Stimulated activated CD8-positive, alpha-beta memory T cell treated with anti-CD3 and anti-CD28 coated beads, Interleukin-4, amount 100 ng/mL, for 48 hours (primary cell): ENCODE measurements at regions not wholly inside any gene's neighbourhood (a gene's known extent, or its start where the extent isn't known, plus 50 kb on each side); places are given as distances from the start of the nearest gene placed in this dataset.
"Not testable (repeated sequence)": the region's sequence is repeated elsewhere in the genome, so short reads cannot be mapped to it uniquely, and the experiment has no call there.

Source experiments
- DNase-seq: peaks from one replicate; pipeline ENCODE4 v3.0.0-alpha.2; 2020

DNA sequence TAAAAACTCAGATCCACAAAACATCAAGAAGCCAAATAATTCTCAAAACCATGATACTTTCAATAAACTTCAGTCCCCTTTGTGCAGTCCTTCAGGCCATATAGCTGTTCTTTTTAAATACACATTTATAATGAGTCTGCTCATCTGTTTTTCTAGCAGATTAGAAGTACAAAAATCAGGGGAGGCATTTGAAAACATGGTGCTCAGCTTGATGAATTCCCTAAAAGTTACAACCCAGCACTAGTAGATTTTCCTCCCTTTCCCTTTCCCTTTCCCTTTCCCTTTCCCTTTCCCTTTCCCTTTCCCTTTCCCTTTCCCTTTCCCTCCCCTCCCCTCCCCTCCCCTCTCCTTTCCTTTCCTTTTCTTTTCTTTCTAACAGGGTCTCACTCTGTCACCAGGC lies 884.6 kb upstream of the AMELY start:
- no peak for DNase-seq

GRCh38 chrY:7794441-7794840 lies 882.9 kb upstream of the AMELY start:
- DNase-seq = no peak

DNA sequence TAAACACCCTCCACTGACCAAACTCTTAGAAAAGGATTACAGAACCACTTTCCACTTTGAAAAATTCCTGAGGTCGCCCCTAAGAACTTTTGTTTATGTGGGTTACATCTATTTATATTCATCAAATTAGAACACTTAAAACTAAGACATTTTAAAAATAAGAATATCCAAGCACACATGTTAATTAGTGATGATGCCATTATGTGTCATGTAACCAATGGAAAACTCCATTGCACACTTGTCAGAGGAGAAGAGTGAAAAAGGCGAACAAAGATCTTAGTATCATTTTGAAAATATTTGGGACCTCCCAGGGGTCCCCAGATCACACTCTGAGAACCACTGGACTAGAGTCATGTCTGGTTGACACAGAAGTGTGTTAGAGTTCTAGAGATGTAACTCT lies 882.4 kb upstream of the AMELY start:
- no peak for DNase-seq

- no peak for DNase-seq
Observed at GRCh38 chrY:7792431-7792830, 880.9 kb upstream of the AMELY start.

GRCh38 chrY:7781501-7781900 lies 869.9 kb upstream of the AMELY start:
- no peak for DNase-seq

DNA sequence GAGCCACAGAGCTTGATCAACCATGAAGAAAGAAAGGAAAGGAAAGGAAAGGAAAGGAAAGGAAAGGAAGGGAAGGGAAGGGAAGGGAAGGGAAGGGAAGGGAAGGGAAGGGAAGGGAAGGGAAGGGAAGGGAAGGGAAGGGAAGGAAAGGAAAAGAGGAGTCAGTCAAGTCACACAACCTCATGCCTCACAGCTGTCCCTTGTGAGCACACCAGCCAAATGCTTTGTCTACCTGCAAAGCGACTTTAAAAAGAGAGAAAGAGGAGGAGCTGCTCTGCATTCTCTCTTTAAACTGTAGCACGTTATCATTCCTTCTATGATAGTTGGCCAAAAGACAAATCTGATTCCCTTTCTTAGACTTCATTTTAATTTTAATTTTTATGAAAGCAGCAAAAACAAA lies 863.9 kb upstream of the AMELY start:
- not testable (repeated sequence) for DNase-seq

- no peak for DNase-seq
Observed at GRCh38 chrY:7771771-7772170, 860.2 kb upstream of the AMELY start.

DNA sequence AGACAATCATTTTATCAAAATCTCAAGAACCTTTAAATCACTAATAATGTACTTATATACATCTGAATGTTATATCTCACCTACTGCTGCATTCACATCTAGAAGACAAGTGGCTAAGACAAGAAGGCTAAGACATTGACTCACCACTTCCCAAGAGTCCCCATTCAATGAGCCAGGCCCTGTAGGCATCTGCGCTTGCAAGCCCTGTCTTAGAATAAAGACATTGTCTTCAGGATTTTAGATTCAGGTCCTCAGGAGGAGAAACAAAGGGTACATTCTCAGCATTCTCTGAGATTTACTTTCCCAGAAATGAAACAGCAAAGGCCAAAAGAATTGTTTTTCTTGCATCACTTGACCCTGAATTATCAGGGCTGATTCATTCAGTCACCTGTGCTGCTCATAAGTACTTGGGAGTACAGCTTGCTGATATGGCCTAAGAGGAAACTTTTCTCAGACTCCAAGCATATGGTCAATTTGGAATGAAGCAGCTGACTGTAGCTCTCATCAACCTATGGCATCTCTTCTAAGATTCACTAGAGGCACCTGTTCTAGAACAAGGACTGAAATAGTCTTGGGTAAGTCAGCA lies 858.3 kb upstream of the AMELY start:
- DNase-seq = no peak

- DNase-seq = no peak
Observed at GRCh38 chrY:7768901-7769300, 857.3 kb upstream of the AMELY start.

DNA sequence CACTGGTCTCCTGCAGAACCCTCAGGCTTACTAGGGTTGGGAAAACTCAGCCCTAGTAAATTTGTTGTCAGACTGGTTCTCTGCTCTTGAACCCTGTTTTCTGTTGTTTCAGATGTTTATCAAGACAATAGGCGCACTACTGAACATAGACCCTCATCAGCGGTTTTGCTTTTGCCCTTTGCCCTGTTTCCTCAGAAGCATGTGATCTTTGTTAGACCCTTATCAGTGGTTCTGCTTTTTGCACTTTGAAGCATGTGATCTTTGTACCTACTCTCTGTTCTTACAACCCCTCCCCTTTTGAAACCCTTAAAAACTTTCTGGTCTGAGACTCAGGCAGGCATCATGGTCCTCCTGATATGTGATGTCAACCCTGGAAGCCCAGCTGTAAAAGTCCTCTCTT lies 842.2 kb upstream of the AMELY start:
- DNase-seq = no peak

GRCh38 chrY:7746781-7747180 lies 835.2 kb upstream of the AMELY start:
- DNase-seq = no peak

DNA sequence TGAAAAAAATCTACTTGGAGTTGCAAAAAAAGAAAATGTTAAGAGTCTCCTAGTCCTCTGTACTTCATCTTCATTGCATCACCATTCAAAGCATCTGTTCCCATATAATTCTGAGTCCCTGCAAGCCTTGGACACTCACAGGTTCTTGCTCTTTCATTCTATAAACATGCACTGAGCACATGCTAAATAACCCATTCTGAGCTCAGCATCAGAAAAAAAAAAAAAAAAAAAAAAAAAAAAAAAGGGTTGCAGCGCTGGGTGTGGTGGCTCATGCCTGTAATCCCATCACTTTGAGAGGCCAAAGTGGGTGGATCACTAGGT lies 834.0 kb upstream of the AMELY start:
- no peak for DNase-seq

DNA sequence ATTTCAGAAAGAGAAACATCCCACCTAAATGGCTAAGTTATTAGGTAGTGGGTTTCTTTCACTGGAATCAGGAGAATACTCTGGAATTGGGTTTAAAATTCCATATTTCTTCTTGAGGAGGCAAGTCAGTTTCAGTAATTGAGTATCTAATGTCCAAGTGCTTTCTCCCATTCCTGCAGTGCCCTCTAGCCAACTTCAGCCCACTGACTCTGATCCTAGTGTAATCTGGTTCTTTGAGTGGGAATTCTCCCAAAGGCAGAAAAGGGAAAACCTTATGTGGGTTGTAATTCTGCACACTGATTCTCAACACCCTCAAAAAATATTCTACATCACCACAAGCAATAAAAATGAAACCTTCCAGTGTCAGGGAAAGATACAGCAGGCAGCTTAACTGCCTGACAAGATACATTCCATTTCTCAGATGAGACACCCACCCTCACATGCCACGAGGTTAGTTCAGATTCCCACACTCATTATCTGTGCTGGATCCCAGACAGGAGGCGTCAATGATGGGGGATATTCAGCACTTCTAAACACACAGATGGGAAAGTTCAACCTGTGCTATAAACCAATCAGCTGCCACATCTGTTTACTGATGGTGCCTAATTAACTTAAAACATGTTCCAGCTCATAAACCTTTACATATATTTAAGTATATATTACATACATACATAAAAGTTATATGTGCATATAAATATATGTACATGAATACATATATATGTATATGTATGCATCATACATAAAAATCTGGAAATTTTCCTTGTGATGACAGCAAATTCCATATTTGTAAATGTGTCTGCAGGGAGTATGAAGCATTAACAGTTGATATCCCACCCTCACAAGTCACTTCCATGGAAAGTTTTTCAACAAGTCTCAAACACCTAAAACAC lies 833.4 kb upstream of the AMELY start:
- DNase-seq = no peak

GRCh38 chrY:7736847-7737365 lies 825.4 kb upstream of the AMELY start:
- DNase-seq = no peak

DNA sequence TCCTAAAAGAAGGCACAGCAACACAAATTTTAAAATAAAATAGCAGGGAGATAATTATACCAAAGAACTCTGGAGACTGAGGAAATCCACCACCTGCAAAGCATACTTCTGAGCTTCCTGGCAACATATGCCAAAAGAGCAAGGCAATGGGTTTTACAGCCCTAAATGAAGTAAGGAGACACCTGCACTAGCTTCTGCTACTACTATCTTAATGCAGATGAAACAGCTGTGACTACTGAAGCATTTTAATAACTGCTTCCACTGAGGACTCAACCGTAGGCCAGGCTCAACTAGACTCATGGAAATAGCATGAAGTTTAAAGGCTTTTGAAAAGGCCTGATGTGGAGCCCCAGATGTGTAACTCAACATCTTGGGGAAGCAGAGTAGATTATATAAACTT lies 820.1 kb upstream of the AMELY start:
- no peak for DNase-seq

- DNase-seq = no peak
Observed at GRCh38 chrY:7730664-7731063, 819.1 kb upstream of the AMELY start.

DNA sequence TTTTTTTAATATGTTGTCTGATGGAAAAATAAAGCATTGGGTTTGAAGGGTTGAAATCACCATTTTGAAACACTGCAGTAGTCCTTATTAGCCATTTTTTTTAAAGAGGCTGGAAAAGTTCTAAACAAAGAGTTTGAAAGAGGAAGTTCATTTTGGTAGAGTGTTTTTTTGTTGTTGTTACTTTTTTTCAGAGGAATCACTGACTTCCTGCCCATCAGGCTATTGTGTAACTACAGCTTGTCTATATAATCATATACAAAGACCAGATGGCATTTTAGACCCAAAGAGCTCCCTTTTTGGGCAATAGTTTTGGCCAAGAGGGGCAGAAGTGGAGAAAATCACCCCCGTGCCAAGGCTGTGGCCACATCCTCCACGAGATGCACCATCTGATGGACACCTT lies 818.5 kb upstream of the AMELY start:
- DNase-seq = no peak

- peak; percentile 25 for DNase-seq
Observed at GRCh38 chrY:7729318-7730011, 817.9 kb upstream of the AMELY start.

- DNase-seq = peak; percentile 30
Observed at GRCh38 chrY:7728935-7729317, 817.4 kb upstream of the AMELY start.

DNA sequence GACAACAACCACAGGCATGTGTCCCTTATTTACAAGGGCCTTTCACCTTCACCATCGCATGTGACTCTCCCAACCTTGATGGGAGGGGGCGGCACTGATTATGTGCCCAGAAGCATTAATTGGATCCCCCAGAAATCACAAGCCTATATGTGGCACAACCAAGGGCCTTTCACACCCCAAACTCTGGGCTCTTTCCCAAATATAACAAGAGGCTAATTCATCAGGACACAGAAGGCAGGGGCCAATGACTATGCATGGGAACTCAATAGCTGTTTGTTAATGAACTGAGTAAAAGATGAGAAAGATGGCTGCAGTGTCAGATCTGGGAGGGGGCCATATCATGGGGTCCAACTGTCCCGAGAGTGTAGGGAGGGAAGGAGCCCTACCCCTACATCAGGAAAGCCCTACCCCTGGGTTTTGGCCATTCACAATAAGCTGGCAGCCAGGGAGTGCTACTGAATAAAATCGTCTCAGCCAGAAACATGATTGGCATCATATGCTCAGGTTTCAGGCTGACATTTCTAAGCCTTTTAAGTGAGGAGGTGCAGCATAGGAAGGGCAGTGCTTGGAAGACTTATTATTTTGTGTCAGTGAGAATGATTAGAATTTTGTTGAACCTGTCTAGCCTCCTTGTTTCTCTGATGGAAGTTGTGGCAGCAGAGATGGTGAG lies 814.4 kb upstream of the AMELY start:
- no peak for DNase-seq

- DNase-seq = no peak
Observed at GRCh38 chrY:7723991-7724632, 812.6 kb upstream of the AMELY start.

GRCh38 chrY:7723127-7723526 lies 811.6 kb upstream of the AMELY start:
- no peak for DNase-seq

DNA sequence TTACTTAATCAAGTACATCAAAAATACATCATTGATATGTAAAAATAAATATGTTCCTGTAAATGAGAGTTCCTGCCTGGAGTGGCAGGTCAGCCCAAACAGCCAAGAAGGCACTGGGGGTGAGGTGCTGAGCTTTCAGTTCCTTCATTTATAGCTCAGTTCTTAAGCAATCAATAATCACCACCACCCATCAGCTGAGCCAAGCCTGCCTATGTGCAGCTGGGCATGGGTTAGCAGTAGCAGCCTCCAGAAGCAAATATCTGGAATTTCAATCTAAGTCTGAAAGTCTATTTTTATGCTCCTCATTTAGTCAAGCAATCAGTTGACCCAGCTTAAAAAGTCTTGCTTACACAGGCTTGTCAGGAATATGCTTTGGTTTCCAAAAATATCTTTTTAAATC lies 811.0 kb upstream of the AMELY start:
- DNase-seq = no peak
